GM11168 (cell line): ENCODE measurements at regions not wholly inside any gene's neighbourhood (a gene's known extent, or its start where the extent isn't known, plus 50 kb on each side); places are given as distances from the start of the nearest gene placed in this dataset.

Source experiments
- in situ Hi-C: fragments of 300-500 bp; cut with MboI; formaldehyde crosslinking; loops from one replicate; pipeline ENCODE4 v1.12.0; 2022; ENCODE audit warnings: low sequenced_read_pairs; ENCODE audit not compliant: unreplicated experiment

- in situ Hi-C loops: loop anchor here (10.0 to 25.0 kb wide), 2 partner anchors 161 to 268 kb away; no protein-coding TSS in a partner anchor
Observed at GRCh38 chr10:101294109-101294508, 59.9 kb upstream of the BTRC start.

DNA sequence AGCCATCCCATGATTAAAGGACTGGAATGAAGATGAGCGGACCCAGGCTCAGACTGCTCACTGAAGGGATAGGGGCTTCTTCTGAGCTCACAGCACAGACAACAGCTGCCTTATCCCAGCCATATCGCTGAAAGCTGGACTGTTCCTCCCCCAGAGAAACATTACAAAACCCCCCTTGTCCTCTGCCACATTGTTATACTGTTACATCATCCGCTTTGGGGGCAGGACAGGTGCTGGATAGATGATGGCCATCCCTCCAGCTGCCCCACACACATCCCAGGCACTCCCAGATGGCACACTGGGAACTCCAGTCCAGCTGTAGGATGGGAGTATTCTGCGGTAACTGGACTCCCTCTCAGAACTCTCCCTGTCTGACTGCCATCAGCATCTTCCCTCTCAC, 58.7 kb upstream of the BTRC start:
- in situ Hi-C loops: loop anchor here (10.0 to 25.0 kb wide), 2 partner anchors 160 to 267 kb away; no protein-coding TSS in a partner anchor

DNA sequence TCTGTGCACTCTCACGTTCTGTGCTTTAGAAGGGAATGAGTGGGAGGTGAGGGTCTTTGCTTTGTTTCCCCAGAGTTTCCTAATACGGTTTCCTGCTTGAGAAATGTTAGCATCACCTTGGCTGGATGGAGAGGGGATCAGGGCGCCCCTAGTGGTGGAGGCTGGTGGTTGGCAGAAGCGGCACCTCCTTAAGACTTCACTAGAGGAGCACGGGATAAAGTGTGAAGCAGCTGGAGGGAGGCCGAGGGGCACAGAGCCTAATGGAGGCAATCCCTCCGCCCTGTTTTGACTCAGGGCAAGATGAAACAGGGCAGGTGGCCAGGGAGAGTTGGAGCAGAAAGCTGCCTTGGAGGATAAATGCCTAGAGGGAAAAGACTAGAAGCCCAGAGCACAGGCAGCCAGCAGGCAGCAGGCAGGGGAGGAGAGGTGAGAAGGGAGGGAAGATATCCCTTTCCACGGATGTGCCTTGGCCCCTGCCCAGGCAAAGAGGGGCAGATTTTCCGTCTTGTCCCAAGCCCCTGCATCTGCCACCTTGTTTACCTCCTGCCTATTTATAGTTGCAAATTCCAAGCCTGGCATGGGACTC, 56.0 kb upstream of the BTRC start:
- in situ Hi-C loops: loop anchor here (10.0 to 25.0 kb wide), 2 partner anchors 157 to 264 kb away; no protein-coding TSS in a partner anchor

DNA sequence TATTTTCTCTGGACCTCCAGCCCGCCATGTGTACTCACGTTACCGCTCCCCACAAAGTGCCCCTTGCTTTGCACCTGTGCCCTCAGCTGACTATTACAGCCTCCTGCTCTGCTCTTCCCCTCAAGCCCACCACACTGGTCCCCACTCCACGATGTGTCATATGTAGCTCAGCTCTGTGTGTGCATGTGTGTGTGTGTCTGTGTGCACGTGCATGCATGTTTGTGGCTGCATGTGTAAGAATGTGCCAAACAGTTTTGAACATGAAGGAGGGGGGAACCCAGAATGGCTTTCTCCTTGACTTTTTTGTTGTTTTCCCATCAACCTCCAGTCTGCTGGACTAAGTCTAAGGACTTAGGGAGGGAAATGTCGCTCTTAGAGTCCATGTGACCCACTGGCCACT, 54.8 kb upstream of the BTRC start:
- in situ Hi-C loops: loop anchor here (10.0 to 25.0 kb wide), 2 partner anchors 156 to 263 kb away; no protein-coding TSS in a partner anchor

DNA sequence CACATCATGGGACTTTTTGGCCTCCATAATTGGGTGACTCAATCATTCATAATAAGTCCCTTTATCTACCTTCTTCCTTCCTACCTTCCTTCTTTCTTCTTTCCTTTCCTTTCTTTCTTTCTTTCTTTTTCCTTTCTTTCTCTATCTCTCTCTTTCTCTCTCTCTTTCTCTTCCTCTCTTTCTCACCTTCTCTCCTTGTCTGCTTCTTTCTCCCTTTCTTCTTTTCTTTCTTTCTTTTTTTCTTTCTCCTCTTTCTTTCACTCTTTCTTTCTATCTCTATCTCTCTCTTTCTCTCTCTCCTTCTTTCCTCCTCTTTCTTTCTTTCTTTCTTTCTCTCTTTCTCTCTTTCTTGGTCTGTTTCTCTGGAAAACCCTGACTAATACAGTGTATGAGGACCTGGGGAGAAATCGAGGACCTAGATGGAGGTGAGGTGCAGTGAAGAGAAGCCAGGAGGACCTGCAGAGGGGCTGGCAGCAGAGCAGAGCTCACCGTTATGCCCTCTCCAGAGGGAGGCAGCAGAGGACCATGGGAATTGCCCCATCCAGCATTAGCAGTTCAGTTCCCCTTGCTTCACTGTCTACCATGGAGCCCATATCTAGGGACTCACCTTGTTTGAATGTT, 52.7 kb upstream of the BTRC start:
- in situ Hi-C loops: no loop called here

- in situ Hi-C loops: no loop called here
Observed at GRCh38 chr10:101303087-101303703, 50.8 kb upstream of the BTRC start.
